Neural cell (in vitro differentiated cells): ENCODE measurements at regions not wholly inside any gene's neighbourhood (a gene's known extent, or its start where the extent isn't known, plus 50 kb on each side); places are given as distances from the start of the nearest gene placed in this dataset.

Source experiments
- POLR2AphosphoS5 ChIP-seq: IDR thresholded peaks from 2 replicates; pipeline ENCODE4 v1.6.1; 2012
- TF ChIP-seq, protein P1 (sequence below): fragments of 450-650 bp; IDR thresholded peaks from 2 replicates; pipeline ENCODE4 v1.5.1; 2014; ENCODE audit warnings: antibody characterized with exemption, mild to moderate bottlenecking, moderate library complexity; ENCODE audit not compliant: poor library complexity, severe bottlenecking

DNA sequence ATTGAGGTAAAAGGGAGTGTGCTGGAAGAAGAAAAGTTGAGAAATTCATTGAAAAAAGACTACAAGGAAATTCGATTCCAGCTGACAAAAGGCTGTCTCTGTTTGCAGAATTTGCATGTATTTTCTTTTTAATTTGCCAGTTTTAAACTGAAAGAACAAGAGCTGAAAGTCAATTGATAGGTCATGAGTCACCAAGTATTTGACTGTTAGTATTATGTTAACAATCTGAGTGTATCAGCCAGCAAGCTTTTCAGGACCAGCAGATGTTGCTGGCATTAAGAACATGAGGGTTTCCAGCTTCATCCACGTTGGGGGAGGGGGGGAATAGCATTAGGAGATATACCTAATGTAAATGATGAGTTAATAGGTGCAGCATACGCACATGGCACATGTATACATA lies 726.7 kb downstream of the METTL15 start:
- TF ChIP-seq, protein P1, sequence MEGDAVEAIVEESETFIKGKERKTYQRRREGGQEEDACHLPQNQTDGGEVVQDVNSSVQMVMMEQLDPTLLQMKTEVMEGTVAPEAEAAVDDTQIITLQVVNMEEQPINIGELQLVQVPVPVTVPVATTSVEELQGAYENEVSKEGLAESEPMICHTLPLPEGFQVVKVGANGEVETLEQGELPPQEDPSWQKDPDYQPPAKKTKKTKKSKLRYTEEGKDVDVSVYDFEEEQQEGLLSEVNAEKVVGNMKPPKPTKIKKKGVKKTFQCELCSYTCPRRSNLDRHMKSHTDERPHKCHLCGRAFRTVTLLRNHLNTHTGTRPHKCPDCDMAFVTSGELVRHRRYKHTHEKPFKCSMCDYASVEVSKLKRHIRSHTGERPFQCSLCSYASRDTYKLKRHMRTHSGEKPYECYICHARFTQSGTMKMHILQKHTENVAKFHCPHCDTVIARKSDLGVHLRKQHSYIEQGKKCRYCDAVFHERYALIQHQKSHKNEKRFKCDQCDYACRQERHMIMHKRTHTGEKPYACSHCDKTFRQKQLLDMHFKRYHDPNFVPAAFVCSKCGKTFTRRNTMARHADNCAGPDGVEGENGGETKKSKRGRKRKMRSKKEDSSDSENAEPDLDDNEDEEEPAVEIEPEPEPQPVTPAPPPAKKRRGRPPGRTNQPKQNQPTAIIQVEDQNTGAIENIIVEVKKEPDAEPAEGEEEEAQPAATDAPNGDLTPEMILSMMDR = no peak
- TF ChIP-seq POLR2AphosphoS5 = no peak
